Peyer's patch (tissue), 4 donors: ENCODE measurements at regions not wholly inside any gene's neighbourhood (a gene's known extent, or its start where the extent isn't known, plus 50 kb on each side); places are given as distances from the start of the nearest gene placed in this dataset.

Source experiments
- CTCF ChIP-seq, 6 experiments: fragments of 450-650 bp in 4 of 6; fragments of 200-600 bp in 2 of 6; sonication (generic) in 1 of 6; IDR thresholded peaks; one replicate each; pipeline ENCODE4 v1.5.1; 2017 to 2019; ENCODE audit warnings: antibody characterized with exemption in 6 of 6, mild to moderate bottlenecking in 3 of 6, moderate library complexity in 1 of 6
- POLR2A ChIP-seq, 2 donors: fragments of 450-650 bp; IDR thresholded peaks; one replicate each; pipeline ENCODE4 v1.5.1; 2017; ENCODE audit warnings: antibody characterized with exemption in 2 of 2, mild to moderate bottlenecking in 2 of 2, moderate library complexity in 2 of 2

DNA sequence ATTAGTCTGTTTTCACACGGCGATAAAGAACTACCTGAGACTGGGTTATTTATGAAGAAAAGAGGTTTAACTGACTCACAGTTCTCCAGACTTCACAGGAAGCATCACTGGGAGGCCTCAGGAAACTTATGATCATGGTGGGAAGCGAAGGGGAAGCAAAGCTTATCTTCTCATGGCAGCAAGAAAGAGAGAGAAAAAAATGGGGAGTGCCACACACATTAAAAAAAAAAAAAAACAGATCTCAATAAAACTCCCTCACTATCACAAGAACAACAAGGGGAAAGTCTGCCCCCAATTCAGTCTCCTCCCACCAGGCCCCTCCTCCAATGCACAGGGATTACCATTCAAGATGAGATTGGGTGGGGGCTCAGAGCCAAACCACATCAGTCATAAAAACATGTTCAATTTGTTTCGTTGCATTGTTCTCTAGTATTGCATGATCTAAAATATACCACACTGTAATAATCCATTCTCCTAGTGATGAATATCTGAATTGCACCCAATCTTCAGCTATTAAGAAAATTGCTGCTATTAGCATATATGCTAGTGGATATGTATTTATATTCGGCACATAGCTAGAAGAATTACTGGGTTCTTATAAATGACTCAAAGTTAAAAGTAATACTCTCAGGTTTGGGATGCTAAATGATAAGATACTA, 328.9 kb upstream of the KCND2 start:
- TF ChIP-seq CTCF (IDR thresholded peaks at IDR 0.05) = no peak
- TF ChIP-seq POLR2A (IDR thresholded peaks at IDR 0.05) = no peak
